ENCODE measurements at regions not wholly inside any gene's neighbourhood (a gene's known extent, or its start where the extent isn't known, plus 50 kb on each side); places are given as distances from the start of the nearest gene placed in this dataset.

DNA sequence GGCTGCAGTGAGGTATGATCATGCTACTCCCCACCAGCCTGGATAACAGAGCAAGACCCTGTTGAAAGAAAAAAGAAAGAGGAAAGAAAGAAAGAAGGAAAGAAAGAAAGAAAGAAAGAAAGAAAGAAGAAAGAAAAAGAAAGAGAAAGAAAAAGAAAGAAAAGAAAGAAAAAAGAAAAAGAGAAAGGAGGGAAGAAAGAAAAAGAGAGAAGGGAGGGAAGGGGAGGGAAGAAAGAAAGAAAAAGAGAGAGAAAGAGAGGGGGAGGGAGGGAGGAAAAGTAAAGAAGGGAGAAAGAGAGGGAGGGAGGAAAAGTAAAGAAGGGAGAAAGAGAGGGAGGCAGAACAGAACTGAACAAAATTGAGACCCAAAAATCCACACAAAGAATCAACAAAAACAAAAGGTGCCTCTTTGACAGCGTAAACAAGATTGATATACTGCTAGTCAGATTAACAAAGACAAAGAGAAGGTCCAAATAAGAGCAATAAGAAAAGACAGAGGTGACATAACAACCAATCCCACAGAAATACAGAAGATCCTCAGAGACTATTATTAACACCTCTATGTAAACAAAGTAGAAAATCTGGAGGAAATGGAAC, 293.9 kb upstream of the AMIGO2 start:
- TF ChIP-seq, protein P1, sequence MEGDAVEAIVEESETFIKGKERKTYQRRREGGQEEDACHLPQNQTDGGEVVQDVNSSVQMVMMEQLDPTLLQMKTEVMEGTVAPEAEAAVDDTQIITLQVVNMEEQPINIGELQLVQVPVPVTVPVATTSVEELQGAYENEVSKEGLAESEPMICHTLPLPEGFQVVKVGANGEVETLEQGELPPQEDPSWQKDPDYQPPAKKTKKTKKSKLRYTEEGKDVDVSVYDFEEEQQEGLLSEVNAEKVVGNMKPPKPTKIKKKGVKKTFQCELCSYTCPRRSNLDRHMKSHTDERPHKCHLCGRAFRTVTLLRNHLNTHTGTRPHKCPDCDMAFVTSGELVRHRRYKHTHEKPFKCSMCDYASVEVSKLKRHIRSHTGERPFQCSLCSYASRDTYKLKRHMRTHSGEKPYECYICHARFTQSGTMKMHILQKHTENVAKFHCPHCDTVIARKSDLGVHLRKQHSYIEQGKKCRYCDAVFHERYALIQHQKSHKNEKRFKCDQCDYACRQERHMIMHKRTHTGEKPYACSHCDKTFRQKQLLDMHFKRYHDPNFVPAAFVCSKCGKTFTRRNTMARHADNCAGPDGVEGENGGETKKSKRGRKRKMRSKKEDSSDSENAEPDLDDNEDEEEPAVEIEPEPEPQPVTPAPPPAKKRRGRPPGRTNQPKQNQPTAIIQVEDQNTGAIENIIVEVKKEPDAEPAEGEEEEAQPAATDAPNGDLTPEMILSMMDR (CRISPR knock-in tag; IDR thresholded peaks at IDR 0.05): no peak
- TF ChIP-seq ZNF558 (CRISPR knock-in tag; IDR thresholded peaks at IDR 0.05; ENCODE audit: borderline replicate concordance): no peak
- TF ChIP-seq RELA (CRISPR knock-in tag; IDR thresholded peaks at IDR 0.05): no peak
- no peak for TF ChIP-seq SCMH1 (CRISPR knock-in tag; IDR thresholded peaks at IDR 0.05; ENCODE audit: borderline replicate concordance)
- TF ChIP-seq ESRRA (CRISPR knock-in tag; IDR thresholded peaks at IDR 0.05; ENCODE audit: low read depth): no peak
- TF ChIP-seq, protein P2, sequence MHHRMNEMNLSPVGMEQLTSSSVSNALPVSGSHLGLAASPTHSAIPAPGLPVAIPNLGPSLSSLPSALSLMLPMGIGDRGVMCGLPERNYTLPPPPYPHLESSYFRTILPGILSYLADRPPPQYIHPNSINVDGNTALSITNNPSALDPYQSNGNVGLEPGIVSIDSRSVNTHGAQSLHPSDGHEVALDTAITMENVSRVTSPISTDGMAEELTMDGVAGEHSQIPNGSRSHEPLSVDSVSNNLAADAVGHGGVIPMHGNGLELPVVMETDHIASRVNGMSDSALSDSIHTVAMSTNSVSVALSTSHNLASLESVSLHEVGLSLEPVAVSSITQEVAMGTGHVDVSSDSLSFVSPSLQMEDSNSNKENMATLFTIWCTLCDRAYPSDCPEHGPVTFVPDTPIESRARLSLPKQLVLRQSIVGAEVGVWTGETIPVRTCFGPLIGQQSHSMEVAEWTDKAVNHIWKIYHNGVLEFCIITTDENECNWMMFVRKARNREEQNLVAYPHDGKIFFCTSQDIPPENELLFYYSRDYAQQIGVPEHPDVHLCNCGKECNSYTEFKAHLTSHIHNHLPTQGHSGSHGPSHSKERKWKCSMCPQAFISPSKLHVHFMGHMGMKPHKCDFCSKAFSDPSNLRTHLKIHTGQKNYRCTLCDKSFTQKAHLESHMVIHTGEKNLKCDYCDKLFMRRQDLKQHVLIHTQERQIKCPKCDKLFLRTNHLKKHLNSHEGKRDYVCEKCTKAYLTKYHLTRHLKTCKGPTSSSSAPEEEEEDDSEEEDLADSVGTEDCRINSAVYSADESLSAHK (CRISPR knock-in tag; IDR thresholded peaks at IDR 0.05; ENCODE audit: borderline replicate concordance): no peak

Measured in HepG2 (cell line).